GOT3 (cell line): ENCODE measurements at regions not wholly inside any gene's neighbourhood (a gene's known extent, or its start where the extent isn't known, plus 50 kb on each side); places are given as distances from the start of the nearest gene placed in this dataset.

Experiments
- DNase-seq: peaks from one replicate; lab custom pipeline; 2025; ENCODE audit warnings: mixed read lengths; lab: John Stamatoyannopoulos, UW

- no peak for DNase-seq
Measured at GRCh38 chr13:30107521-30108136, 199.7 kb downstream of the KATNAL1 start.

- DNase-seq, result no peak
Measured at GRCh38 chr13:30107121-30107520, 200.2 kb downstream of the KATNAL1 start.

GRCh38 chr13:30105381-30105780 is 202.0 kb downstream of the KATNAL1 start:
- no peak for DNase-seq

DNA sequence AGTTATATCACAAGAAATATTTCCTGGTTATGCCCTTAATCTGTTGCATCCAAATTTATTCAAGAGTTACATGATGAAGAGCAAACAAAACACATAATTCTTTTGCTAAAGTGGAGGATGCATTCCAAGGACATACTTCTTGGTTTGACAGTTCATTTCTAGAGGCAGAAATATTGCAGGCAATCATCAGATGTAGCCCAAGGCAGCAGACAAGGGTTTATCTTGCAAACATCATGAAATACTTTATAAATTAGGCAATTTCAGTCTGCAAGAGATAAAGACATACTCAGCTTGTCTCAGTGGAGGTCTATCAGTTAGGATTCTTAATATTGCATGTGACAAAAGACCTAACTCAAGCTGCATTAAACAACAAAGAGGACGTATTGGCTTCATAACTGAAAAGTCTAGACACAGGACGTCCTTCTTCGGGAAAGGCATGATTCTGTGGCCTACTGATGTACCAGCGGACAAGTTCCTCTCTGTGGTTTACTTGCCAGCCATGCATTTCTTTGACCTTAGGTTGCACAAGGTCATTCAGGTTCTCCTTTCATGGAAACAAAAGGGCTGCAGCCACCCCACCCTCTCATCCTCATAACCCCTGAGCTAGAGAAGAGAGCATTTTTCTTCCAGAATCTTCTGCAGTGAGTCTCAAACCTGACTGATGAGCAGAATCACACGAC is 204.1 kb downstream of the KATNAL1 start:
- DNase-seq, result no peak

DNA sequence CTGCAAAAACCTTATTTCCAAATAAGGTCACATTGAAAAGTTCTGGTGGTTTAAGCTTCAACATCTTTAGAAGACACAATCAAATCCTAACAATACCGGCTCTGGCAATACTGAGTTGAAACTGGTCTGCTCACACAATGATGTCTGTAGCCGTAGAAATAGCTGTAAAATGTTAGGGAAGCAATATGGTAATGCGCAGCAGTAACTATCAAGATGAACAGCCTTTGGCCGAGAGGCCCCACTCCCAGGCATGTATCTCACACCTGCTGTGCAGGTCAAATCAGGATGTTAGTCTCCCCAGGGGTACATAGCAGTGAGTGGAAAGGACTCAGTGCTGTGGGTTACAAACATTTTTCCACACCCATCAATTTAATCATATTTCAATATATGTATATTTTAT is 207.1 kb downstream of the KATNAL1 start:
- DNase-seq, result no peak

DNA sequence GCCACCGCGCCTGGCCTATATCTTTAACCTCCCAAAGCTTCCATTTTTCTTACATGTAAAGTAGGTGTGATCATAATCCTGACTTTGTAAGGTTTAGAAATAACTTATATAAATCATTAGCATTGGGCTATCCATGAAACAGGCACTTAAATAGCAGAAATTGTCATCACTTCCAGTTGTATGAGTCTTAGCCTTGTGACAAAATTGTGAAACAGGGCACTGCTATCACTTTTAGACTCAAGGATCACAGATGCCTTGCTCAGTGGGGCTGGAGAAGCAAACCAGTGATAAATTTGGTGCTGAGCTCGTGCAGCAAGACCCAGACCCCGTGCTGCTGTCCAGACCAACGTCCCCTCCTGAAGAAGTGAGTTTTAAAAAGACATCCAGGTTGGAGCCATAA is 209.7 kb downstream of the KATNAL1 start:
- DNase-seq, result no peak

GRCh38 chr13:30097089-30097488 is 210.3 kb downstream of the KATNAL1 start:
- no peak for DNase-seq

DNA sequence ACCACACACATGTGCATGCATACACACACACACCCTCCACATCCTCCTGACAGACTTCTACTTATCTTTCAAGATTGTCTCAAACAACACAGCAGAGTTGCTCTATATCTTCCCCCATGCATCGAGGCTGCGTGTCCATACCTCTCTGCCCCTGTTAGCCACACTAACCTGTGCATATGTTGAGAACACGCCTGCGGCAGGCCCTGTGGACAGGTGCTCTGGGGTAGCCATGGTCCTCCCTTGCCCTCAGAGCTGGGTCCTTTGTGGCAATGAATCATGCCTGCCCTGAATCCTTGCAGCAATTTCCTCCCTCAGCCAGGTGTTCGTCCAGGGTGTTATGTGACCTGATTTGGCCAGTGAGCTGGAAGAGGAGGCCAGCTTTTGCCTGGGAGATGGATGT is 213.3 kb downstream of the KATNAL1 start:
- no peak for DNase-seq

GRCh38 chr13:30093236-30093635 is 214.1 kb downstream of the KATNAL1 start:
- no peak for DNase-seq

GRCh38 chr13:30091691-30092090 is 215.7 kb downstream of the KATNAL1 start:
- no peak for DNase-seq

- no peak for DNase-seq
Measured at GRCh38 chr13:30091035-30091434, 216.3 kb downstream of the KATNAL1 start.

- DNase-seq, result no peak
Measured at GRCh38 chr13:30088312-30088855, 219.0 kb downstream of the KATNAL1 start.

DNA sequence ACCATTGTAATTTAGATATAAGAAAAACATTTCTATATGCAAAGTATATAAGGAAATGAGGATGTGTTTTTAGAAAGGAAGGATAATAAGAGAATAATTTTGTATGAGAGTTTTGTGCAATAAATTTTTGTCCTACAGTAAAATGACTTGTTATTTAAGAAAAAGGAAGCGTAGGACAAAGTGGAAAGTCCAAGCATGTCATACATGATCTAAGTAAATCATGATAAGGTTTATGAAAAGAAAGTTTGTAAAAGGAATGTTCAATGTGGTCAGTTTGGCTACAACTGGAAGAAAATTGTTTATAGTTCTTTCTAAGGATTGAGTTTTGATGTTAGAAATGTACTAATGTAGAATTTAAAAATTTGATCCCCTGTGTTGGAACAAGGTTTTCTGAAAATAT is 222.3 kb downstream of the KATNAL1 start:
- DNase-seq, result no peak

GRCh38 chr13:30082391-30082790 is 225.0 kb downstream of the KATNAL1 start:
- no peak for DNase-seq

DNA sequence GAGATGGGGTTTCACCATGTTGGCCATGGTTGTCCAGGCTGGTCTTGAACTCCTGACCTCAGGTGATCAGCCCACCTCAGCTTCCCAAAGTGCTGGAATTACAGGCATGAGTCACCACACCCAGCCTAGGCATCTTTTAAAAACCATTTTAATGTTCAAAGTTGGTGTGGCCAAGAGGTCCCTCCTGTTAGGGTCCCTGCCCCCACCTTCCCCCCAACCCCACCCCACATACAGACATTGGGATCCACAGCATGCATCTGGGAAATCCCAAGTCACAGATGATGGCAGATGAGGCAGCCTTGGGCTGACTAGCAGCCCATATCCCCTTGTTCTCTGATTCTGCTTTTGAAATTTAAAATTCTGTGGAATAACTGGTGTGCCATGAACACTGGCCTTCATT is 226.0 kb downstream of the KATNAL1 start:
- DNase-seq, result no peak

DNA sequence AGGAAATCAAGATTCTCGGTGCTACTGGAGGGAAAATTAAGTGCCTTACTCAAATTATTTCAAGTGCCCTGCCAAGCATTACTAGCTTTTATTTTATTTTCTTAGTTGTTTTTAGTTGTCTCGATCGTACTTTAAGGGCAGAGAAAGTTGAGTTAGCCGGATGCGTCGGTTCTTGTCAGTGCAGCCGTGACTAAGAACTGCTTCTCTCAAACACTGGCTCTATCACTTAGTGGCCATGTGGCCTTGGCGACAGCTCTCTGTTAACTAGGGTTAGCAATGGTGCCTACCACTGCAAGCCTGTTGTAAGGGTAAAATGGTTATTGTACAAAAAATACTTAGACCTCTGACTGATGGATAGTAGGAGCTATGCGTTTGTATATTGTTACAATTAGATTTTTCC is 227.8 kb downstream of the KATNAL1 start:
- no peak for DNase-seq

DNA sequence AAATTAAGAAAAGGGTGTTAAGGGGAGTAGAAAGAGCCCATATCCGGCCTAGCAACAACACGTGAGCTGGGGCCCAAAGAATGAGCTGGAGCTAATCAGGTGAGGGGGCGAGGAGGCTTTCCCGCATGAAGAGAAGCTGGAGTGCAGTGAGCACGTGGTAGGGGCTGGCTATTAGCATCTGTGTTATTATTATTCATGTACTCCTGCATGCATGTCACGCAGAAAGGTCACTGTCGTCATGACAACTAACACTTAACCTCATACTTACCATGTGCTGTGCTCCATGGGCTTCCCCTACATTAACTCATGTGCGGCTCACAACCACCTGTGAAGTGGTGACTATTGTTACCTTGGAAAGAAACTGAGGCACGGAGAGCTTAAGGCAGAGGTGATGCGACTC is 227.6 kb upstream of the UBL3 start:
- DNase-seq, result no peak

DNA sequence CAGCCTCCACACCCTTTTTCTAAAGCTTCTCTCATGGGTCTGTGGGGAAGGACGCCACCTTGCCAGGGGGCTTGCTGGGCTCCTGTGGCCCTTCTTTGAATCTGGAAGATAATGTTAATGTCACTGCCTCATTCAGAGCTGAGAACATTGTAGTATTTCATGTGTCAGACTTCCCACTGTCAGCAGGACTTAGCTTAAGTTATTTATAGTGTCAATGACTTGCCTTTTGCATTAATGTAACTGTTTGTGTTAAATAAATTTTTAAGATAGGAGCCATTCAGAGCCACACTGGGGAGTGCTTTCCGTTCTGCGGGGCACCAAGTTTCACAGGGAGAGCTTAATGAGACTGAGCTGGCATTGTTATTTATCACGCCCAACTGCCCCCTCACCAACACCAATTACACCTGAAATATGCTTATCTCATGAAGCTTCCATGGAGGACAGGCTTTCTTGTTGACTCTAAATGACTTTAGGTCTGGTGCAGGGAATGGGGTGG is 226.9 kb upstream of the UBL3 start:
- no peak for DNase-seq

- DNase-seq, result no peak
Measured at GRCh38 chr13:30074955-30075614, 224.7 kb upstream of the UBL3 start.

DNA sequence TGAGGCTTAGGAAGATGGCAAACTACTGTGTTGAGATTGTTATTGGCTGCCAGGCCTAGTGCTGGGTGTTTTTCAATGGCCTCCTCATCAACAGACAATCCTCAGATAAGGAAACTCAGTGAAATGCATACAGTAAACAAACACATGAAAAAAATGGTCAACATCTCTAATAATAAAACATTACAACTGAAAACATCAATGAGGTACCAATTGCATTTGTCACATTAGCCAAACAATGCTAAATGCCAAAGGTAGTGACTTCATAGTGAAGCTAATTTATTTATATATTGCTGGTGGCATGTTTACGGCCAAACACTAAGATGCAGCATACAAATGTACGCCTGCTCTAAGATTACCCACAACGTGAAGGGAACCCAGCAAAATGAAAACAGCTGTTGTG is 224.0 kb upstream of the UBL3 start:
- no peak for DNase-seq

- no peak for DNase-seq
Measured at GRCh38 chr13:30072818-30073186, 222.4 kb upstream of the UBL3 start.

DNA sequence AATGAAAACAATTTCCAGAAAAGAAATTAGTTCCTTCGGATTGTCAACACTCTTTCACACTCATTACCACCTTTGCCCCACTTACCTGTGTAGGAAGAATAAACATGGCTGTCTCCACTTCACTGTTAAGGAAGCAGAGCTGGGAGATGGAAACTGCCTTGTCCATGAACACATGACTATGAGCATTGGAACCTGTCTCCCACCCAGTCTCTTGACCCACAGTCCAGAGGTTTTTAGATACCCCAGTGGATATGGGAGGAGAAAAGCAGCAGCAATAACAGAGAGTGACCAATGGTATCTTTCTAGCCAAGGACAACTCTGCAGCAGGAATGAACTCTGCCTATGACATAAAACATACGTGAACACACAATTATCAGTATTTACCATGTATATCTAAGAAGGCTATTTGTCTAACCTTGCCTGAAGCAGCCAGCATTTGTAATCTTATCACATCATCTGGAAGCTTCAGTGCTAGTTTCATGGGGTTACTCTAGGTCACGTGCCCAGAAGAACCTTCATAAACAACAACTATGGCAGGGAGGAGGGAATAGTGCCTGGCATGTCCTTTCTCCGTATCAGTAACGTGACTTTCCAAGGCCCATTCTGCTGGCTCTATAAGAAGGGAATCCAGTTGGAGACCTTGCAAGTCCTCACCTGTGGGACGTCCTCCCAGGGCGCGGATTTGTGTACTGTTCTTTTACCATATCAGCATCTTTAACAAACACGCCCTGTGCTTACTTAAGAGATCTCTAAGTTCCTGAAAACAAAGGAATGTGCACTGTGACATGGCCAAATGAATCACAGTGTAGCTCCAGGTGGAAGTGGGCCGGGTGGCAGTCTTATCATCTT is 221.8 kb upstream of the UBL3 start:
- DNase-seq, result no peak
